ENCODE measurements at regions not wholly inside any gene's neighbourhood (a gene's known extent, or its start where the extent isn't known, plus 50 kb on each side); places are given as distances from the start of the nearest gene placed in this dataset.

DNA sequence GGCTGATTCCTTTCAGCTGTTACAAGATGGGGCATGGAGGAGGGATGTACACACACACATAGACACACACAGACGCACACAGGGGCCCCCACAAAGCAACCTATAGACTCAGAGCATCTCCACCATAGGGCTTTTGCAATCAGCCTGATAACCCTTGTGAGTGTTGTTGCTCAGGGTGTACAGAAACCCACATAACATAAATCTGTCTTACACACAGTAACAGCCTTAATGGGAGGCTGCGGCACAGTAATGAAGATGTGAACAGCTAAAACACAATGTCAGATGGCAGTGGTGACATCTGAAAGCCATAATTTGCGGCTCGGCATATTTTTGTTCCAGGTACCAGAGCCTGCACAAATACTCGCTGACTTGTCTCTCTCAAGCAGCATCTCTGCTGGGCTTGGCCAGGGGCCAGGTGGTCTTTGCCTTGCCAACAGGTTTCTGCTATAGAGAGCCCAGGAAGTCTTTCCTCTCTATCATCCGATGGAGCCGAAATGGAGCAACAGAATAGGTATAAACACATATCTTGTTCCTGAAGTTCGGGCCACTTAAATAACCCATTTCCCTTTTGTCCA, 357.2 kb upstream of the GATB start:
- TF ChIP-seq, protein P1, sequence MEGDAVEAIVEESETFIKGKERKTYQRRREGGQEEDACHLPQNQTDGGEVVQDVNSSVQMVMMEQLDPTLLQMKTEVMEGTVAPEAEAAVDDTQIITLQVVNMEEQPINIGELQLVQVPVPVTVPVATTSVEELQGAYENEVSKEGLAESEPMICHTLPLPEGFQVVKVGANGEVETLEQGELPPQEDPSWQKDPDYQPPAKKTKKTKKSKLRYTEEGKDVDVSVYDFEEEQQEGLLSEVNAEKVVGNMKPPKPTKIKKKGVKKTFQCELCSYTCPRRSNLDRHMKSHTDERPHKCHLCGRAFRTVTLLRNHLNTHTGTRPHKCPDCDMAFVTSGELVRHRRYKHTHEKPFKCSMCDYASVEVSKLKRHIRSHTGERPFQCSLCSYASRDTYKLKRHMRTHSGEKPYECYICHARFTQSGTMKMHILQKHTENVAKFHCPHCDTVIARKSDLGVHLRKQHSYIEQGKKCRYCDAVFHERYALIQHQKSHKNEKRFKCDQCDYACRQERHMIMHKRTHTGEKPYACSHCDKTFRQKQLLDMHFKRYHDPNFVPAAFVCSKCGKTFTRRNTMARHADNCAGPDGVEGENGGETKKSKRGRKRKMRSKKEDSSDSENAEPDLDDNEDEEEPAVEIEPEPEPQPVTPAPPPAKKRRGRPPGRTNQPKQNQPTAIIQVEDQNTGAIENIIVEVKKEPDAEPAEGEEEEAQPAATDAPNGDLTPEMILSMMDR (IDR thresholded peaks at IDR 0.05) = no peak
- TF ChIP-seq POLR2A (IDR thresholded peaks at IDR 0.05) (no peak), EP300 (IDR thresholded peaks at IDR 0.05) (no peak), POLR2AphosphoS5 (IDR thresholded peaks at IDR 0.05) (no peak)

Data from upper lobe of left lung (tissue), 4 donors.